OCI-LY7 (cell line): ENCODE measurements at regions not wholly inside any gene's neighbourhood (a gene's known extent, or its start where the extent isn't known, plus 50 kb on each side); places are given as distances from the start of the nearest gene placed in this dataset.

Source experiments
- CTCF ChIP-seq: fragments of 200-600 bp; sonication (generic); conservative IDR thresholded peaks from 2 replicates; pipeline ENCODE4 v1.5.1; 2014; ENCODE audit warnings: mild to moderate bottlenecking, antibody characterized with exemption, low read length, moderate library complexity, mixed read lengths
- EZH2phosphoT487 ChIP-seq: fragments of 200-600 bp; sonication (generic); IDR thresholded peaks from 2 replicates; pipeline ENCODE4 v1.6.1; 2018; ENCODE audit warnings: low read depth, borderline replicate concordance, mild to moderate bottlenecking, mixed run types, antibody characterized with exemption, low read length, moderate library complexity, mixed read lengths

- TF ChIP-seq CTCF (no peak), EZH2phosphoT487 (no peak)
These were observed 77.6 kb upstream of the SNTG2 start for GRCh38 chr2:873027-873426.
